ENCODE measurements at regions not wholly inside any gene's neighbourhood (a gene's known extent, or its start where the extent isn't known, plus 50 kb on each side); places are given as distances from the start of the nearest gene placed in this dataset.

- no TSS peak for BruUV-seq (replicated peaks)
- Histone ChIP-seq H3K36me3 (ENCODE audit: control insufficient read depth, insufficient read depth, low read length) (no peaks in the 10 kb centered on the region), H4K20me1 (replicated peaks; ENCODE audit: control insufficient read depth, insufficient read depth, low read length) (no peaks in the 10 kb centered on the region), H3K9ac (ENCODE audit: insufficient read depth in 1 of 2, low read depth in 2 of 2, low read length in 2 of 2) (peak overlapping the region; percentile 1 to 40; a peak in 3 of 4 replicates), H2AFZ (ENCODE audit: low read depth, low read length) (peak overlapping the region; percentile 76; the same call in 1 of the 2 replicates), H3K79me2 (ENCODE audit: control insufficient read depth, insufficient read depth, low read length) (no peaks in the 10 kb centered on the region), H3K9me1 (ENCODE audit: control insufficient read depth, insufficient read depth, low read length) (no peaks in the 10 kb centered on the region), H3K27me3 (ENCODE audit: control insufficient read depth in 2 of 2, insufficient read depth in 2 of 2, low read length in 2 of 2) (no peaks in the 10 kb centered on the region), H3K4me3 (no peak overlapping the region), H3K27ac (ENCODE audit: extremely low read depth, low read depth, low read length) (0 out of 3 replicates have a peak overlapping the region, but pooled peaks have one; percentile 46), H3K4me1 (replicated peaks in 1 of 2; ENCODE audit: control insufficient read depth in 2 of 2, insufficient read depth in 2 of 2, low read length in 2 of 2) (peaks cover 31 to 38% of the 10 kb centered on the region in 2 experiments), H3K4me2 (ENCODE audit: insufficient read depth, low read length) (no peak overlapping the region; the same call in 1 of the 2 replicates), H3K9me3 (replicated peaks; ENCODE audit: control insufficient read depth, insufficient read depth, low read depth, low read length) (no peaks in the 10 kb centered on the region)
- CTCF ChIA-PET (ENCODE audit: low intra/inter-chr PET ratio), result no interaction called here
- POLR2A ChIA-PET, result interaction anchor here (0.7 to 1.7 kb wide), 3 partner anchors 9 to 371 kb away, joined by 3 to 12 read pairs (median 5); no protein-coding TSS in a partner anchor
- TF ChIP-seq CBFA2T3 (IDR thresholded peaks at IDR 0.05) (no peak), ZNF780A (CRISPR knock-in tag; IDR thresholded peaks at IDR 0.05) (no peak), PHF20 (IDR thresholded peaks at IDR 0.05; ENCODE audit: partially characterized antibody) (no peak), FOXK2 (conservative IDR thresholded peaks at IDR 0.05 in 1 of 2, IDR thresholded peaks at IDR 0.05 in 1 of 2; ENCODE audit: low read depth in 2 of 2) (no peak), ZNF717 (CRISPR knock-in tag; IDR thresholded peaks at IDR 0.05) (no peak), ATF1 (CRISPR knock-in tag; IDR thresholded peaks at IDR 0.05) (no peak), ATF1 (tag; IDR thresholded peaks at IDR 0.05) (no peak)
- no peak for DNase-seq (ENCODE audit: extremely low read depth in 1 of 4, low spot score in 3 of 4)
- 79% methylated on average over 2 of the region's 2 CpGs for WGBS (ENCODE audit: insufficient coverage, low coverage, missing lambda C conversion rate)
- intact Hi-C loops (cut with micrococcal nuclease), result loop anchor here (5.0 to 10.0 kb wide), 2 partner anchors 74 to 196 kb away; no protein-coding TSS in a partner anchor
- in situ Hi-C loops (cut with MboI), result no loop called here
- no peak for FAIRE-seq
- ATAC-seq, result no peak
These were observed 162.7 kb downstream of the LY86 start for GRCh38 chr6:6751266-6751596.

GRCh38 chr6:6751619-6752023 lies 163.1 kb downstream of the LY86 start:
- Histone ChIP-seq H3K36me3 (ENCODE audit: control insufficient read depth, insufficient read depth, low read length) (no peaks in the 10 kb centered on the region), H3K9me3 (replicated peaks; ENCODE audit: control insufficient read depth, insufficient read depth, low read depth, low read length) (no peaks in the 10 kb centered on the region), H3K9me1 (ENCODE audit: control insufficient read depth, insufficient read depth, low read length) (no peaks in the 10 kb centered on the region), H2AFZ (ENCODE audit: low read depth, low read length) (peak overlapping the region; percentile 82), H3K27me3 (ENCODE audit: control insufficient read depth in 2 of 2, insufficient read depth in 2 of 2, low read length in 2 of 2) (no peaks in the 10 kb centered on the region), H3K79me2 (ENCODE audit: control insufficient read depth, insufficient read depth, low read length) (no peaks in the 10 kb centered on the region), H4K20me1 (replicated peaks; ENCODE audit: control insufficient read depth, insufficient read depth, low read length) (no peaks in the 10 kb centered on the region), H3K4me1 (replicated peaks in 1 of 2; ENCODE audit: control insufficient read depth in 2 of 2, insufficient read depth in 2 of 2, low read length in 2 of 2) (peaks cover 27 to 34% of the 10 kb centered on the region in 2 experiments), H3K9ac (ENCODE audit: insufficient read depth in 1 of 2, low read depth in 2 of 2, low read length in 2 of 2) (peak overlapping the region in 1 of 2 experiments; percentile 40; a peak in 2 of 4 replicates), H3K27ac (ENCODE audit: extremely low read depth, low read depth, low read length) (peak overlapping the region; percentile 5; the same call in 1 of the 3 replicates), H3K4me3 (no peak overlapping the region), H3K4me2 (ENCODE audit: insufficient read depth, low read length) (peak overlapping the region; percentile 63)
- peak; percentile 35 for ATAC-seq
- intact Hi-C loops (cut with micrococcal nuclease), result loop anchor here (5.0 to 10.0 kb wide), 2 partner anchors 74 to 197 kb away; no protein-coding TSS in a partner anchor
- DNase-seq (ENCODE audit: extremely low read depth in 1 of 4, low spot score in 3 of 4), result peak; percentile 33 to 74 (median 44)
- POLR2A ChIA-PET, result interaction anchor here (0.6 to 1.7 kb wide), 3 partner anchors 8 to 370 kb away, joined by 3 to 12 read pairs (median 4); no protein-coding TSS in a partner anchor
- no TSS peak for BruUV-seq (replicated peaks)
- 22% methylated on average over 8 of the region's 8 CpGs for WGBS (ENCODE audit: insufficient coverage, low coverage, missing lambda C conversion rate)
- CTCF ChIA-PET (ENCODE audit: low intra/inter-chr PET ratio), result no interaction called here
- peak; percentile 77 for FAIRE-seq
- in situ Hi-C loops (cut with MboI), result no loop called here
- TF ChIP-seq NRF1 (conservative IDR thresholded peaks at IDR 0.05 in 1 of 2, IDR thresholded peaks at IDR 0.05 in 1 of 2), result peak in 1 of 2 experiments; percentile 32; a peak in 1 of 4 replicates
- no peak for TF ChIP-seq PKNOX1 (IDR thresholded peaks at IDR 0.05)
- TF ChIP-seq ZNF785 (CRISPR knock-in tag; IDR thresholded peaks at IDR 0.05), result no peak
- TF ChIP-seq CBFA2T3 (IDR thresholded peaks at IDR 0.05), result peak; percentile 17; the same call in 1 of the 2 replicates
- no peak for TF ChIP-seq SP2 (IDR thresholded peaks at IDR 0.05; ENCODE audit: extremely low read depth, low read depth, low read length, poor library complexity, severe bottlenecking)
- no peak for TF ChIP-seq IFI16 (CRISPR knock-in tag; IDR thresholded peaks at IDR 0.05)
- no peak for TF ChIP-seq E4F1 (CRISPR knock-in tag; IDR thresholded peaks at IDR 0.05; ENCODE audit: borderline replicate concordance)
- TF ChIP-seq GTF2F1 (IDR thresholded peaks at IDR 0.05; ENCODE audit: low read depth, low read length), result no peak
- TF ChIP-seq ZNF707 (CRISPR knock-in tag; conservative IDR thresholded peaks at IDR 0.05), result no peak

Measured in K562 (cell line).